ENCODE measurements at regions not wholly inside any gene's neighbourhood (a gene's known extent, or its start where the extent isn't known, plus 50 kb on each side); places are given as distances from the start of the nearest gene placed in this dataset.

GRCh38 chr2:103232865-103233264, 471.0 kb downstream of the TMEM182 start:
- H2AFZ ChIP-seq (ENCODE audit: low read length) = no peak overlapping the region
- TF ChIP-seq EZH2phosphoT487 (IDR thresholded peaks at IDR 0.05; ENCODE audit: borderline replicate concordance) = no peak
- TF ChIP-seq, protein P1, sequence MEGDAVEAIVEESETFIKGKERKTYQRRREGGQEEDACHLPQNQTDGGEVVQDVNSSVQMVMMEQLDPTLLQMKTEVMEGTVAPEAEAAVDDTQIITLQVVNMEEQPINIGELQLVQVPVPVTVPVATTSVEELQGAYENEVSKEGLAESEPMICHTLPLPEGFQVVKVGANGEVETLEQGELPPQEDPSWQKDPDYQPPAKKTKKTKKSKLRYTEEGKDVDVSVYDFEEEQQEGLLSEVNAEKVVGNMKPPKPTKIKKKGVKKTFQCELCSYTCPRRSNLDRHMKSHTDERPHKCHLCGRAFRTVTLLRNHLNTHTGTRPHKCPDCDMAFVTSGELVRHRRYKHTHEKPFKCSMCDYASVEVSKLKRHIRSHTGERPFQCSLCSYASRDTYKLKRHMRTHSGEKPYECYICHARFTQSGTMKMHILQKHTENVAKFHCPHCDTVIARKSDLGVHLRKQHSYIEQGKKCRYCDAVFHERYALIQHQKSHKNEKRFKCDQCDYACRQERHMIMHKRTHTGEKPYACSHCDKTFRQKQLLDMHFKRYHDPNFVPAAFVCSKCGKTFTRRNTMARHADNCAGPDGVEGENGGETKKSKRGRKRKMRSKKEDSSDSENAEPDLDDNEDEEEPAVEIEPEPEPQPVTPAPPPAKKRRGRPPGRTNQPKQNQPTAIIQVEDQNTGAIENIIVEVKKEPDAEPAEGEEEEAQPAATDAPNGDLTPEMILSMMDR (conservative IDR thresholded peaks at IDR 0.05; ENCODE audit: low read length) = no peak
- H3K4me2 ChIP-seq (ENCODE audit: low read depth, low read length, poor library complexity, severe bottlenecking) = no peak overlapping the region
- no peaks in the 10 kb centered on the region for H3K79me2 ChIP-seq (ENCODE audit: insufficient read depth, low read length)
- no peaks in the 10 kb centered on the region for H3K4me1 ChIP-seq (ENCODE audit: insufficient read depth, low read length, poor library complexity, severe bottlenecking)
- H4K20me1 ChIP-seq (ENCODE audit: insufficient read depth, low read length, poor library complexity, severe bottlenecking) = no peaks in the 10 kb centered on the region
- H3K4me3 ChIP-seq (ENCODE audit: low read length, poor library complexity, severe bottlenecking) = no peak overlapping the region
- H3K9me3 ChIP-seq (ENCODE audit: insufficient read depth, low read depth, low read length) = no peaks in the 10 kb centered on the region
- H3K27me3 ChIP-seq (ENCODE audit: insufficient read depth, low read length, poor library complexity, severe bottlenecking) = no peaks in the 10 kb centered on the region
- no peaks in the 10 kb centered on the region for H3K9me2 ChIP-seq (replicated peaks; ENCODE audit: low read depth, low read length)
- no peak overlapping the region for H3K9ac ChIP-seq (ENCODE audit: low read depth, low read length, poor library complexity, severe bottlenecking)
- H3F3A ChIP-seq (ENCODE audit: low read depth) = no peaks in the 10 kb centered on the region
- H3K36me3 ChIP-seq (ENCODE audit: insufficient read depth, low read length) = no peaks in the 10 kb centered on the region

- Histone ChIP-seq H3K27me3 (ENCODE audit: insufficient read depth, low read length, poor library complexity, severe bottlenecking) (no peaks in the 10 kb centered on the region), H3K9ac (ENCODE audit: low read depth, low read length, poor library complexity, severe bottlenecking) (no peak overlapping the region), H3K9me3 (ENCODE audit: insufficient read depth, low read depth, low read length) (no peaks in the 10 kb centered on the region), H4K20me1 (ENCODE audit: insufficient read depth, low read length, poor library complexity, severe bottlenecking) (no peaks in the 10 kb centered on the region), H3F3A (ENCODE audit: low read depth) (no peaks in the 10 kb centered on the region), H3K4me3 (ENCODE audit: low read length, poor library complexity, severe bottlenecking) (no peak overlapping the region), H3K4me2 (ENCODE audit: low read depth, low read length, poor library complexity, severe bottlenecking) (no peak overlapping the region), H2AFZ (ENCODE audit: low read length) (no peak overlapping the region), H3K79me2 (ENCODE audit: insufficient read depth, low read length) (no peaks in the 10 kb centered on the region), H3K9me2 (replicated peaks; ENCODE audit: low read depth, low read length) (no peaks in the 10 kb centered on the region), H3K36me3 (ENCODE audit: insufficient read depth, low read length) (no peaks in the 10 kb centered on the region), H3K4me1 (ENCODE audit: insufficient read depth, low read length, poor library complexity, severe bottlenecking) (no peaks in the 10 kb centered on the region)
- TF ChIP-seq, protein P1 (conservative IDR thresholded peaks at IDR 0.05; ENCODE audit: low read length) = no peak
- no peak for TF ChIP-seq EZH2phosphoT487 (IDR thresholded peaks at IDR 0.05; ENCODE audit: borderline replicate concordance)
These were observed 471.9 kb downstream of the TMEM182 start for GRCh38 chr2:103233691-103234090.

DNA sequence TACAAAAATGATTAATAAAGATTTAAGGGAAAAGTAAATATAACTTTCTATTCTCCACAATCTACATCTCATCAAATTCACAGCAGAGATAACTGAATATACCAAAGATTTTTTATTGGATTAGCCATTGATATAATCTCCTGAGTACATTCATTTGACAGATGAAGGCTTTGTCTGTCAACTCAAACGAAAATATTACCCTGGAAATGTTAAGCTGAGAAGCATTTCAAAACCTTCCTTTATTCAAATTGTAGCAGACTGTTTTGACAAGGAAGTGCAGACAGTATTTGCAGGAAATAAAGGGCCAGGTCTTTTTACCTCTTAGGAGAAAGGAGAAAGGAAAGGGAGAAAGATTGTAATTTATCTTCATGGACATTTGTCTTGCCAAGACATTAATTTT, 473.5 kb downstream of the TMEM182 start:
- no peaks in the 10 kb centered on the region for H3K4me1 ChIP-seq (ENCODE audit: insufficient read depth, low read length, poor library complexity, severe bottlenecking)
- no peak overlapping the region for H2AFZ ChIP-seq (ENCODE audit: low read length)
- no peak overlapping the region for H3K4me3 ChIP-seq (ENCODE audit: low read length, poor library complexity, severe bottlenecking)
- no peaks in the 10 kb centered on the region for H3K9me2 ChIP-seq (replicated peaks; ENCODE audit: low read depth, low read length)
- H3K36me3 ChIP-seq (ENCODE audit: insufficient read depth, low read length) = no peaks in the 10 kb centered on the region
- H3F3A ChIP-seq (ENCODE audit: low read depth) = no peaks in the 10 kb centered on the region
- no peaks in the 10 kb centered on the region for H4K20me1 ChIP-seq (ENCODE audit: insufficient read depth, low read length, poor library complexity, severe bottlenecking)
- no peak for TF ChIP-seq EZH2phosphoT487 (IDR thresholded peaks at IDR 0.05; ENCODE audit: borderline replicate concordance)
- TF ChIP-seq, protein P1 (conservative IDR thresholded peaks at IDR 0.05; ENCODE audit: low read length) = no peak
- H3K9me3 ChIP-seq (ENCODE audit: insufficient read depth, low read depth, low read length) = no peaks in the 10 kb centered on the region
- H3K9ac ChIP-seq (ENCODE audit: low read depth, low read length, poor library complexity, severe bottlenecking) = no peak overlapping the region
- no peaks in the 10 kb centered on the region for H3K27me3 ChIP-seq (ENCODE audit: insufficient read depth, low read length, poor library complexity, severe bottlenecking)
- H3K4me2 ChIP-seq (ENCODE audit: low read depth, low read length, poor library complexity, severe bottlenecking) = no peak overlapping the region
- H3K79me2 ChIP-seq (ENCODE audit: insufficient read depth, low read length) = no peaks in the 10 kb centered on the region
